HG03558 (cell line): ENCODE measurements at regions not wholly inside any gene's neighbourhood (a gene's known extent, or its start where the extent isn't known, plus 50 kb on each side); places are given as distances from the start of the nearest gene placed in this dataset.
"Not testable (repeated sequence)": the region's sequence is repeated elsewhere in the genome, so short reads cannot be mapped to it uniquely, and the experiment has no call there.

Source experiments
- ATAC-seq: cut with Tn5 transposase; IDR thresholded peaks from one replicate; pipeline ENCODE4 v1.9.1; 2021; ENCODE audit warnings: moderate number of reproducible peaks; ENCODE audit not compliant: unreplicated experiment; ENCODE audit errors: extremely low read depth

- no peak for ATAC-seq
Observed at GRCh38 chr3:20376665-20377217, 190.7 kb upstream of the SGO1 start.

DNA sequence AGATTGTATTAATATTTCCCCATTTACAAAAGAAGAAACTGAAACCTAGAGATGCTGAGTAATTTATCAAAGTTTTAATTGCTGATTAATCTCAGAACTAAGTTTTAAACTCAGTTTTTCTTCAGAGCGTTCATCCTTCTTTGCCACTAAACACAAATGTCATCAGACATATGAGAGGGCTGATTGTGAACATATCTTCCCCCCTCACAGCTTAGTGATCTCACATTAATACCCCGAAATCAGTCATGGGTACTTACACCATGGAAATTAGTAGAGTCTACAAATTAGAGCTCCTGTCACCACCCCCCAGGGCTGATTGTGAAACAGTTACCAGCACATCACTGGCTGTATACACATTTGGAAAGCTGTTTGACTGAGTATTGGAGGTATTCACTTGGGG is 189.3 kb upstream of the SGO1 start:
- peak; percentile 53 for ATAC-seq

DNA sequence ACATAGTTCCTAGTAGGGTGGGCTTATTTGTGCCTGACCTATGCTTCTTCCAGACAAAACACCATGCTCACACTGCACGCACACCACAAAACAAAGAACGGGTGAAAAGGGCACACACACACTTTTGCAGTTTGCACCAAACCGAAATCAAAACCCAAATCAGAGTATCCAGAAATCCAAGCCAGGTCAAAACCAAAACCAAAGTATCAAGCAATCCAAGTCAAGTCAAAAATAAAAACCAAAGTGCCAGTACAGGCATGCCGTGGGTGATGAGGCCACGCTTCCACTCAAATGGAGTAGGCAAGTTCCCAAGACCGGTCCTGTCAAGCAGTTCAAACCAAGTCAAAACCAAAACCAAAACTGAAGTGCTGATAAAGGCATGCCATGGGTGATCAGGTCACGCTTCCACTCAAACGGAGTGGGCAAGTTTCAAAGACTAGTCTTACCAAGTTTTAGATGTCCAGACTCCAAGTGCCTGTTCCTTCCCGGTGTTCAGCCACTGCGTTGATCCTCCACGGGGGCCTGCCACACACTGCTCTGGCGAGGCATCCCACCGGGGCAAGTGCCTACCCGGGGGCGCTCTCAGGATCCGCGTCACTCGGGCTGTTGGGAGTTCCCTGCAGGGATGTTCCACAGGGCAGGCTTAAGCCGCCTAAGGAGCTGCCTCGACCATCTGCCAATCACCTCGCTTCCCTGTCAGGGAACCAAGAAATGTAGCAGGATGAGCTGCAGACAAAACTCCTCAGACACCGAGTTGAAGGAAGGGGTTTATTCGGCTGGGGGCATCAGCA is 184.5 kb upstream of the SGO1 start:
- ATAC-seq = not testable (repeated sequence)

GRCh38 chr3:20361000-20361399 is 175.0 kb upstream of the SGO1 start:
- no peak for ATAC-seq

DNA sequence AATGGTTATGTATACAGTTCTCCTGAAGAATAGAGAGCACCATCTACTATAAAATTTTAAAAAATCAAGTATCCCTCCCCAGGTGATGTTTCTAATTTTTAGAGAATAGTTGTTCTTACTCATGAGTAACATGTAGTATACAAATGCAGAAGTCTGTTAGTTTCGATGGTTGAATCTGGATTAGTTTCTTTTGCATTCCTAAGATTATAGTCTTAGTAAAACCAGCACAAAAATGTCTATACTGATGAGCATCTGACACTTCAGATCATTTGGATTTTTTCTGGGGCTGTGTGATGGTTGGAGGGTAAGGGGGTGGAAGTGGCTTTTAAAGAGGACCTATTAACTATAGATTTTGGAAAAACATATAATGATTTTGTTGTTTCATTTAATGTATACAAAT is 167.3 kb upstream of the SGO1 start:
- no peak for ATAC-seq

GRCh38 chr3:20352546-20353179 is 166.7 kb upstream of the SGO1 start:
- ATAC-seq = no peak

DNA sequence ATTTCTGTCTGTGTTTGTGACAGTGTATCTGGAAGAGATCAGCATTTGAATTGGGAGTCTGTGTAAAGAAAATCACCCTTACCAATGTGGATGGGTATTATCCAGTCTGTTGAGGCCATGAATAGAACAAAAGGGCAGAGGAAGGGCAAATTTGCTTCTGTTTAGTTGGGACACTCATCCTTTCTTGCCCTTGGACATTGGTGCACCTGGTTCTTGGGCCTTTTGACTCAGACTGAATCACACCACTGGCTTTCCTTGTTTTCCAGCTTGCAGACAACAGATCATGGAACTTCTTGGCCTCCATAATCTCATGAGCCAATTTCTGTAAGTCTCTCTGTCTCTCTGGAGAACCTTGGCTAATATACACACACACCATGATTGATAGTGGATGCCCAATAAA is 164.4 kb upstream of the SGO1 start:
- ATAC-seq = no peak

DNA sequence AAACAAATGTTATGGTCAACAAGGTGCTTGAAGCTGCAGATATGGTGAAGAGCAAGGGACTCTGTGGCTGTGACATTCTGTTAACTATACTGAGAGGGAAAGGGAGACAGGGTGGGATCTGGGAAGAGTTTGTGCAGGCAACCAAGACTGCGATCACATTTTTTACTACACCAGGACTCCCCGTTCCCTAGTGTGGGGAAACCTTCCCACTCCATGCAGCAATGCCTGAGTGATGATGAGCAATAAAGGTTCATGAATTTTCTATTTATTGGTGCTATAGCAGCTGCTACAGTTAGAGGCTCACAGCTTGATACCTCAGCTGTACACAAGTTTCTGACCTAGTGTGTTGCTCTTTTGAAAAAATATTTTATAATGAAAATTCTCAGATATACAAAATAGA is 160.9 kb upstream of the SGO1 start:
- ATAC-seq = no peak

DNA sequence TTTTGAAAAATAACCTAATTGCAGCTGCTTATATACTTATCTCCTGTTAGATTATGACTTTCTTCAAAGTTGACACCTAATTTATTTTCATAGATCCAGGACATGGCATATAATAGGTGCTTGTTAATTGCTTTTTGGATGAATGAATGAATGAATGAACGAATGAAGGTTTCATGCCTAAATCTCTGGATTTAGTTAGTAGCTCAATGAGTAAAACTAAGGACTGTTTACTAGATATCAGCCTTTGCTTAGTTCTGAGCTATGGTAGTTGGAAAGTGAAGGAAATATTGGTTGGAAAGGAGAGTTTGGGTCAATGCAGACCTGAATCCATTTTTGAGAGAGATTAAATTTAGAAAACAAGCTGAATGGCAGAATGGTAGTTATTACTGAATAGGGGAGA is 160.4 kb upstream of the SGO1 start:
- ATAC-seq = no peak

DNA sequence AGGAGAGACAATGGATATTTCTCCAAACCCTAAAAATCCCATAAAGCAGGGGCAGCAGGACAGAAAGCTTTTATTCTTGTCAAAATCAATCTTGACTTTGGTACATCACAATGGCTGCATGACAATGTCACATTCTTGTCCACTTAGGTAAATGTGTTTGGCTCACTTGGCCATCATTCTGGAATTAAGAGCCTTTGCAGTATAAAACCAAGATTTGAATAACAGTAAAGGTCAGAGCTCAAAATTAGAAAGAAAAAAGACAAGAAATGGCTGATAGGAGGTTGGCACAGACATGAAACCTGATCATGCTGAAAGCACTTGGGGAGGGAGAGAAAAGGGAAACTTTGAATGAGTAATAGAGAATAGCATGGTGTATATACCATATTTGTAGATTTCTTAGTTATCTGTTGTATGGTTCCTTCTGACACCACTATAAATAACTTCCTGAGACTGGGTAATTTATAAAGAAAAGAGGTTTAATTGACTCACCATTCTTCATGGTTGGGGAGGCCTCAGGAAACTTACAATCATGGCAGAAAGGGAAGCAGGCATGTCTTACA is 158.5 kb upstream of the SGO1 start:
- ATAC-seq = no peak

- no peak for ATAC-seq
Observed at GRCh38 chr3:20343790-20344189, 157.8 kb upstream of the SGO1 start.

- peak; percentile 62 for ATAC-seq
Observed at GRCh38 chr3:20340324-20340928, 154.4 kb upstream of the SGO1 start.

DNA sequence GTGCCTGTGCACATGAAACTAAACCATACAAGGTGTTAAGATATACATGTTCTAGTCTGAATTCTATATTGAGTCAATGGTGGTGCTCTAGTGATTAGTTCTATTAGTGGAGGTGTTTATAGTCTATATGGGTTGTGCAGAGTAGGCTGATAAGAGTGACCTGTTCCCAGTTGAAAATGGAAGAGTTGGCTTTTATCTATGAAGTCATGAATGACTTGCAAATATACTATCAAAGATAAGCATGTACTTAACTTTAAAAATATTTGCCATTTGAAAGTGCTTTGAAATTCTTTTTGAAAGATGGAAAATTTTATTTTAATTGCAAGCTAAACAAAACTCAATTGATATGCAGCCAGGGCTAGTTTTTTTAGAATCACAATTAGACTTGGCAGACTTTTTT is 150.6 kb upstream of the SGO1 start:
- no peak for ATAC-seq

GRCh38 chr3:20334842-20335241 is 148.8 kb upstream of the SGO1 start:
- ATAC-seq = no peak

DNA sequence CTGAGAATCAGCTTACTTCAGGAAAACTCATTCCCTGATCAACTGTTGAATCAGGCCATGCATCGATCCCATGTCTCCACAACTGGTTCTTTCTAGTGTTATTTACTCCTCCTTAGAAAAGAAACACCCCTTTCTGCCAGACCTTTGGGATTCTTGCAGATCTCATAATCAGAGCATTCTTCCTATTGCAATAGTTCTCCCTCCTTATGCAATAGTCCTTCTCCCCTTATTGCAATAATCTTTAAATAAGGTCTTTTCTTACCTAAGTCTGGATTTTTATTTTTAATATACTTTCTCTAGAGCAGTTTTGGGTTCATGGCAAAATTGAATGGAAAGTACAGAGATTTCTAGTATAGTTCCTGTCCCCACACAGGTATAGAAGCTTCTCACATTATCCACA is 141.9 kb upstream of the SGO1 start:
- ATAC-seq = no peak

- no peak for ATAC-seq
Observed at GRCh38 chr3:20326541-20326940, 140.5 kb upstream of the SGO1 start.

DNA sequence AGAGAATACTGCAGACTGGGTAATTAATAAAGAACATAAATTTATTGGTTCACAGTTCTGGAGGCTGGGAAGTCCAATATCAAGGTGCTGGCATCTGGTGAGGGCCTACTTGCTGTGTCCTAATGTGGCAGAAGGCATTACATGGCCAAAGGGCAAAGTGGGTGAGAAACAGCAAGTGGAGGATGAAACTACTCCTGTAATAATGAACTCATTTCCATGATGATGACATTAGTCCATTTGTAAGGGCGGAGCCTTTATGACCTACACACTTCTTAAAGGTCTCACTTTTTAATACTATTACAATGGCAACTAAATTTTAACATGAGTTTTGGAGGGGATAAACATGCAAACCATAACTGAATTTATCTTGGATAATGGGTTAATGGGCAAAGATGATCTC is 139.6 kb upstream of the SGO1 start:
- ATAC-seq = no peak

GRCh38 chr3:20324664-20325478 is 138.9 kb upstream of the SGO1 start:
- peak; percentile 100 for ATAC-seq

DNA sequence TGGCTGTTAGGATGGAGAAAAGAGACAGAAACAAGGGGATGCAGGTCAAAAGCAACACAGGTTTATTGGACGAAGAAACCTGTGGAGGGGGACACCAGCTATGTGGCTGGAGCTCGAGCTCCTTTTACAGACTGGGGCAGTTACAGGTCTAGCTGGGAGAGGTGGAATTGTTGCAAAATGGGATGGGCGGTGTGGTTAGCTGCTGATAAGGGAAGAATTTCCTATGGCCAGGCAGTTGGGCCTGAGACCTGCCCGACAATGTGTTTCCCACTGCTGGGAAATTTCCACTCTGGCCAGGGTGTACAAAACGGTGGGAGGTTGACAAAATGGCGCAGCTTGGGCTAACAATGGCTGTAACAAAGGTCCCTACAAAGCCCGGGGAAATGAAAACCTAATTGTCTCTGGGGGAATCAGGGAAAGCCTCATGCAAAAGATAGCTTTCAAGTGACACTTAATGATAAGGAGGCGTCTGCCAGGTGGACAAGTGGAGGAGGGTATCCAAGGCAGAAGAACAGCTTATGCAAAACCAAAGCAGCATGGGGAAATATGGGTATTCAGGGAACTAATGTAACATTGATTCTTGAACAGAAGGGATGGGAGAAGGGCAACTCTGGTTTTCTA is 137.4 kb upstream of the SGO1 start:
- ATAC-seq = no peak

DNA sequence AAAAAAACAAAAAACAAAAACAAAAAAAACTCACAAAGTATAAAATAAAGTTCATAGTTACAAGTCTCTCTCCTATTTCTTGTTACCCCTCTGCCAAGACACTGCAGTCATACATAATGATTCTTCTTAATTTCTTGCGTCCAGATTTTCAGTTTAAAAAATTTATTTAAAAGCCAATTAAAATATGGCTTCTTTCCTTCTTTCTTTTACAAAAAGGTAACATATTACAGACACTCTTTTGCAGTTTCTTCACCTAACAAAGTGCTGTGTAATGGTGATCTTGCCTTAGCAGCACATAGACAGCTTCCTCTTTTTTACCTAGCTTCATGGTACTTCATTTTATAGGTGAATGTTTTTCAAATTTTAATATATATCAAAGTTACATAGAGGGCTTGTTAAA is 136.1 kb upstream of the SGO1 start:
- no peak for ATAC-seq
